HG02571 (cell line): ENCODE measurements at regions not wholly inside any gene's neighbourhood (a gene's known extent, or its start where the extent isn't known, plus 50 kb on each side); places are given as distances from the start of the nearest gene placed in this dataset.

Experiments
- ATAC-seq: cut with Tn5 transposase; IDR thresholded peaks from one replicate; pipeline ENCODE4 v1.9.1; 2021; ENCODE audit warnings: mild to moderate bottlenecking, moderate library complexity; ENCODE audit not compliant: unreplicated experiment

- ATAC-seq, result no peak
Observed at GRCh38 chr3:148601766-148602685, 95.7 kb upstream of the AGTR1 start.

DNA sequence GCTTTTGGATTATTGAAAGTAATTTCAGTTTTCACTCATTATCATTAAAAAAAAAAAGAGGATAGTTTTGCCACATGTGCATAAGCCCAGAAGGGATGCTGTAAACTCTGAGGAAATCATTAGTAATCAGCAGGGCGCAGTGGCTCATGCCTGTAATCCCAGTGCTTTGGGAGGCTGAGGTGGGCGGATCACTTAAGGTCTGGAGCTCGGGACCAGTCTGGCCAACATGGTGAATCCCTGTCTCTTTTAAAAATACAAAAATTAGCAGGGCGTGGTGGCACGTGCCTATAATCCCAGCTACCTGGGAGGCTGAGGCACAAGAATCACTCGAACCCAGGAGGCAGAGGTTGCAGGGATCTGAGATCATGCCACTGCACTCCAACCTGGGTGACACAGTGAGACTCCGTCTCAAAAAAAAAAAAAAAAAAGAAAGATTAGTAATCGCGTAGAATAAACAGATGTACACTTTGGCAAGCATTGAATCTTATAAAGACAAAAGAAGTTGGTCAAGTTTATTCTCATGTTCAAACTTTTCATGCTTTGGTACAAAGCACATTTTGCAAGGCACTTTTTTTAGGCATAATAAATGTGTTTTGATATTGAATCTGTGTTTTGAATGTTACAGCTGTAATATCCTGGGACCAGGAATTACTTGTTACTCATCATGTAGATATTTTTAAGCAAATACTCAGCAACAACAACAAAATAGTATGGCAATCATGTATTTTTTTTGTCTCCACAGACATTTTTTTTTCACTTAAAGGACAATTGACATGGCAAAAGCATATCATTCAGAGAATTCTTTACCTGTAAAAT is 93.2 kb upstream of the AGTR1 start:
- no peak for ATAC-seq

DNA sequence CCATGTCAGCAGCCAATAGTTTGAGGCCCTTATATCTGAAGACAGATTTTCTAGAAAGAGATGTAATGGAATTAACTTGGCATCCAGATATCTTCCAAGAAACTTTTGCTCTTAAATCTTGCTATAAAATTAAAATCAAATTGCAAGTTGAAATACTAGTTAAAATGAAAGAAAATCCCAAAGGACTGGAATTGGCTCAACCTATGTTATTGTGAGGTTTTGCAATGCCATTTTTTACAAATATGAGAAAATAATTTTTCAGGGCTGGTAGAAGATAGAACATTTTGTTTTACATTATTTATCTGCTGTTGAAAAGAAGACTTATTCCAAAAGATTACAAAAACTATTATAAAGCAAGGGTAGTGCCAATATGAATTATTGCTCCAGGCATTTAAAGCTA is 92.2 kb upstream of the AGTR1 start:
- ATAC-seq, result no peak

DNA sequence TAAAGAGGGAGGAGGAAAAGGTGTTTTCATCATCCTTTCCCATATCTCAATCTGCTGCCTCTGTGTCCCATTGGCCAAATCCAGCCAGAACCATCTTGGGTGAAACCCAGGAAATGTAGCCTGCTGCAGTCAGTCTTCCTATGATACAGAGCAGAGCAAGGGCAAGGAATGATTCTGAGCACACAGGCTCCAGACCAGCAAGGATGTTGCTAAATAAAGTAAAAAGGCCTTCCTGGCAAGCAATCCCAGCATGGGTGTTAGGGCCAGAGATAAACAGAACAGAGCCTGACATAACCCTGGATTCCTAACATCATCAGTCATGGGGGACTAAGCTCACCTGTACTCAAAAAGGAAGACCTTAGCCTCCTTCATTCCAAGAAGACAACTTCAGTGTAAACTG is 90.7 kb upstream of the AGTR1 start:
- no peak for ATAC-seq

DNA sequence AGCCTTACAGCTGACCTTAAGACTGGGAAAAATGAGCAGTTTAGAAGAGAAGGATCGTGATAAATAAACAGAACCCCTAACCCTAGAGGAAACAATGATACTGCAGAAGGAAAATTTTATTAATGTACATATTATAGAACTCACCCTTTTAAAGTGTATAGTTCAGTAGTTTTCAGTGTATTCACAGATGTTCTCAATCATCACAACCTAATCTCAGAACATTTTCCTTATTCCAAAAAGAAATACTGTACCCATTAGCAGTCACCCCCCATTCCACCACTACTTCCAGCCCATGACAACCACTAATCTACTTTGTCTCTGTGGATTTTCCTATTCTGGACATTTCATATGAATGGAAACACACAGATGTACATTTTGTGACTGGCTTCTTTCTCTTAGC is 90.2 kb upstream of the AGTR1 start:
- ATAC-seq, result no peak

GRCh38 chr3:148612278-148612677 is 85.4 kb upstream of the AGTR1 start:
- no peak for ATAC-seq

GRCh38 chr3:148615382-148615781 is 82.3 kb upstream of the AGTR1 start:
- ATAC-seq, result no peak

- ATAC-seq, result no peak
Observed at GRCh38 chr3:148625095-148625736, 72.5 kb upstream of the AGTR1 start.

GRCh38 chr3:148625991-148626390 is 71.7 kb upstream of the AGTR1 start:
- no peak for ATAC-seq

DNA sequence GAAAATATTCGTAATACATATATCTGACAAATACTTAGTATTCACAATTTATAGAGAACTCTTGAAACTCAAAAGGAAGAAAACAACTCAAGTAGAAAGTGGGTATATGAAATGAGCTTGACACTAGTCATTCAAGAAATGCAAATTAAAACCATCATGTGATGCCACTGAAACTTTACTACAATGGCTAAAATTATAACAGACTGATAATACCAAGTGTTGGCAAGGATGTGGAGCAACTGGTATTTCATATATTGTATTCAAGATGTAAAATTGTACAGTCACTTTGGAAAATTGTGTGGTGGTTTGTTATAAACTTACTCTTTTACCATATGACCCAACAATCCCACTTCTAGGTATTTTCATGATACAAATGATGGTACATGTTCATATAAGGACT is 68.7 kb upstream of the AGTR1 start:
- ATAC-seq, result no peak

- ATAC-seq, result no peak
Observed at GRCh38 chr3:148631124-148631903, 66.4 kb upstream of the AGTR1 start.

- ATAC-seq, result no peak
Observed at GRCh38 chr3:148641722-148642121, 56.0 kb upstream of the AGTR1 start.

GRCh38 chr3:148642214-148642613 is 55.5 kb upstream of the AGTR1 start:
- no peak for ATAC-seq

DNA sequence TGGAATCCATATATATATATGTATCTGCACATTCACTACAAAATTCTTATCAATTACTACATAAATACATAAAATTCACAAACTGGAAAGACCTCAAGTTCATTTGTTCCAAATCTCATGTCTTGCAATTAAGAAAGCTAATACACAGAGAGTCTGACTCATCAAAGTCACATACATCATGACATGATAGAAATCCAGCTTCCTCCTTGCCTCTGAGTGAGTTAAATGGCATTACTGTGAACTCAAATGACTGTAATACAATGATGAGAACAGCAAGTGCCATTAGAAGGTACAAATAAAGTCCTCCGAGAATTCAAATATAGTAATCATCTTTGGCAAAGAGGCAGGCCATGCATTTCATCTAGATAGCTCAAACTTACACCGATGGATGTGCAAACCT is 55.1 kb upstream of the AGTR1 start:
- ATAC-seq, result no peak

- no peak for ATAC-seq
Observed at GRCh38 chr3:148643389-148643840, 54.3 kb upstream of the AGTR1 start.

DNA sequence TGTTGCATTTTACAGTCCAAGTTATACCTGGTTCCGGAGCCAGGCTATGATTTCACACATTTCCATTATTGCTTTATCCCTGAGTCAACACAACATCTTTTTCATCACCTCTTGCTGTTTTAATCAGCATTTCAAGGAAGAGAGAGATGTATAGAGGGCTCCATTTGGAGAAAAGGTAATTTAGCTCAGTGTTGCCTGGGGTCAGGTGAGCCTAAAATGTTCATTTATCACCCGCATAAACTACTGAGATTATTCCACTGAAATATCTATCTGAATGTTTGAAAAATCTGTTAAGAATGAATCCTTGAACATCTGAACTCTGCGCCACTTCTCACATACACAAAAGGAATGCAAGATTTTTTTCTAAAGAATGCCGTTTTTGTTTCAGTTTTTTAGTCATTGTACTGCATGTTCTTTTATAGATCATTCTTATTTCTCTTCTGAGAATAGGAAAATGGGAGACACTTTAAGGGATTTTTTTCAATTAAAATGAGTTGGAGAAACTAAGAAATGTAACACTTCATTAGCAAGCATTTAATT is 51.5 kb upstream of the AGTR1 start:
- ATAC-seq, result no peak
